Natural killer cell (primary cell): ENCODE measurements at regions not wholly inside any gene's neighbourhood (a gene's known extent, or its start where the extent isn't known, plus 50 kb on each side); places are given as distances from the start of the nearest gene placed in this dataset.

Experiments
- ATAC-seq, 3 donors: fragments of 150-1000 bp in 2 of 3; fragments of 200-7000 bp in 1 of 3; cut with Tn5 transposase; 1 replicate in 1 of 3; 2 replicates in 2 of 3; pipeline ENCODE4 v1.10.0; 2021; ENCODE audit warnings: mild to moderate bottlenecking in 2 of 3, moderate library complexity in 2 of 3
- DNase-seq, 2 donors: peaks; one replicate each; pipeline versions ENCODE4 v3.0.0 to v3.0.0-alpha.2; 2013 to 2021; ENCODE audit warnings: mixed read lengths in 1 of 2
- H3K27ac ChIP-seq: one replicate; pipeline ENCODE4 v1.5.1; 2013; ENCODE audit warnings: mild to moderate bottlenecking, low read length
- H3K27me3 ChIP-seq: one replicate; pipeline ENCODE4 v1.6.1; 2013; ENCODE audit warnings: low read length; ENCODE audit not compliant: control insufficient read depth, insufficient read depth
- H3K36me3 ChIP-seq: one replicate; pipeline ENCODE4 v1.6.1; 2013; ENCODE audit warnings: low read length; ENCODE audit not compliant: control insufficient read depth, insufficient read depth
- H3K4me1 ChIP-seq: one replicate; pipeline ENCODE4 v1.6.1; 2013; ENCODE audit warnings: low read length; ENCODE audit not compliant: control insufficient read depth, insufficient read depth
- H3K4me3 ChIP-seq: one replicate; pipeline ENCODE4 v1.5.1; 2013; ENCODE audit warnings: low read length
- H3K9me3 ChIP-seq: one replicate; pipeline ENCODE4 v1.6.1; 2013; ENCODE audit warnings: low read length; ENCODE audit not compliant: control insufficient read depth, insufficient read depth
- H3K27ac Mint-ChIP-seq, 2 donors: one replicate each; pipeline ENCODE4 v1.8.0; 2022; ENCODE audit warnings: mild to moderate bottlenecking in 2 of 2, mixed read lengths in 2 of 2, moderate library complexity in 1 of 2
- H3K27me3 Mint-ChIP-seq, 2 donors: one replicate each; pipeline ENCODE4 v1.8.0; 2022; ENCODE audit warnings: low read depth in 2 of 2, mixed read lengths in 2 of 2
- H3K36me3 Mint-ChIP-seq: one replicate; pipeline ENCODE4 v1.8.0; 2022; ENCODE audit warnings: mixed read lengths
- H3K4me1 Mint-ChIP-seq, 2 donors: one replicate each; pipeline ENCODE4 v1.8.0; 2022; ENCODE audit warnings: mixed read lengths in 2 of 2
- H3K4me3 Mint-ChIP-seq: one replicate; pipeline ENCODE4 v1.8.0; 2022; ENCODE audit warnings: mild to moderate bottlenecking, moderate library complexity, mixed read lengths
- H3K9me3 Mint-ChIP-seq, 2 donors: one replicate each; pipeline ENCODE4 v1.8.0; 2022; ENCODE audit warnings: mixed read lengths in 2 of 2
- CTCF ChIP-seq: fragments of 200-600 bp; IDR thresholded peaks from one replicate; pipeline ENCODE4 v1.8.0; 2022; ENCODE audit warnings: antibody characterized with exemption
- WGBS: methylation state at CpG from one replicate; pipeline ENCODE4 v1.1.7; 2013; ENCODE audit warnings: missing lambda C conversion rate; ENCODE audit not compliant: insufficient coverage; 5-methylcytosine and 5-hydroxymethylcytosine counted together
- intact Hi-C: fragments of 100-400 bp; cut with micrococcal nuclease; formaldehyde crosslinking; loops from one replicate; pipeline ENCODE4 v1.14.2; 2022

GRCh38 chr16:65967376-65967775, 399.1 kb upstream of the CDH5 start:
- Histone ChIP-seq H3K36me3 (no peaks in the 10 kb centered on the region), H3K4me3 (no peak overlapping the region), H3K27ac (no peak overlapping the region), H3K27me3 (no peaks in the 10 kb centered on the region), H3K4me1 (no peaks in the 10 kb centered on the region), H3K9me3 (no peaks in the 10 kb centered on the region)
- TF ChIP-seq CTCF = no peak
- no peaks in the 10 kb centered on the region for H3K4me1 Mint-ChIP-seq
- H3K36me3 Mint-ChIP-seq = no peaks in the 10 kb centered on the region
- DNase-seq (no peak), ATAC-seq (no peak)
- H3K27ac Mint-ChIP-seq = no peak overlapping the region
- H3K9me3 Mint-ChIP-seq = no peaks in the 10 kb centered on the region
- H3K4me3 Mint-ChIP-seq = no peak overlapping the region
- intact Hi-C loops = no loop called here
- peaks cover 6 to 7% of the 10 kb centered on the region in 2 donors for H3K27me3 Mint-ChIP-seq
- WGBS = 80% methylated on average over 4 of the region's 4 CpGs

- Histone ChIP-seq H3K27ac (no peak overlapping the region), H3K9me3 (no peaks in the 10 kb centered on the region), H3K4me3 (no peak overlapping the region), H3K36me3 (no peaks in the 10 kb centered on the region), H3K27me3 (no peaks in the 10 kb centered on the region), H3K4me1 (no peaks in the 10 kb centered on the region)
- DNase-seq (no peak), ATAC-seq (no peak)
- H3K36me3 Mint-ChIP-seq = no peaks in the 10 kb centered on the region
- H3K4me3 Mint-ChIP-seq = no peak overlapping the region
- no peak for TF ChIP-seq CTCF
- peaks cover 6 to 7% of the 10 kb centered on the region in 2 donors for H3K27me3 Mint-ChIP-seq
- no peaks in the 10 kb centered on the region for H3K4me1 Mint-ChIP-seq
- 81% methylated on average over 5 of the region's 6 CpGs for WGBS
- intact Hi-C loops = no loop called here
- no peak overlapping the region for H3K27ac Mint-ChIP-seq
- no peaks in the 10 kb centered on the region for H3K9me3 Mint-ChIP-seq
Observed at GRCh38 chr16:65965628-65966027, 400.9 kb upstream of the CDH5 start.

GRCh38 chr16:65964752-65965151, 401.7 kb upstream of the CDH5 start:
- Histone ChIP-seq H3K27me3 (no peaks in the 10 kb centered on the region), H3K36me3 (no peaks in the 10 kb centered on the region), H3K9me3 (no peaks in the 10 kb centered on the region), H3K4me3 (no peak overlapping the region), H3K27ac (no peak overlapping the region), H3K4me1 (no peaks in the 10 kb centered on the region)
- no peaks in the 10 kb centered on the region for H3K36me3 Mint-ChIP-seq
- no peak overlapping the region for H3K4me3 Mint-ChIP-seq
- WGBS = 86% methylated on average over 4 of the region's 4 CpGs
- ATAC-seq (no peak), DNase-seq (no peak)
- no peak for TF ChIP-seq CTCF
- H3K27me3 Mint-ChIP-seq = peaks cover 6 to 7% of the 10 kb centered on the region in 2 donors
- H3K9me3 Mint-ChIP-seq = no peaks in the 10 kb centered on the region
- H3K27ac Mint-ChIP-seq = no peak overlapping the region
- H3K4me1 Mint-ChIP-seq = no peaks in the 10 kb centered on the region
- intact Hi-C loops = no loop called here

GRCh38 chr16:65961476-65962143, 404.9 kb upstream of the CDH5 start:
- Histone ChIP-seq H3K9me3 (no peaks in the 10 kb centered on the region), H3K27ac (no peak overlapping the region), H3K4me1 (no peaks in the 10 kb centered on the region), H3K36me3 (no peaks in the 10 kb centered on the region), H3K4me3 (no peak overlapping the region), H3K27me3 (no peaks in the 10 kb centered on the region)
- ATAC-seq = no peak
- Mint-ChIP-seq H3K27me3 (peaks cover 2 to 7% of the 10 kb centered on the region in 2 donors), H3K9me3 (no peaks in the 10 kb centered on the region), H3K4me1 (no peaks in the 10 kb centered on the region), H3K4me3 (no peak overlapping the region), H3K27ac (no peak overlapping the region), H3K36me3 (no peaks in the 10 kb centered on the region)
- 62% methylated on average over 4 of the region's 4 CpGs for WGBS
- intact Hi-C loops = no loop called here
- DNase-seq = no peak
- no peak for TF ChIP-seq CTCF
